Endothelial cell of umbilical vein (primary cell): ENCODE measurements at regions not wholly inside any gene's neighbourhood (a gene's known extent, or its start where the extent isn't known, plus 50 kb on each side); places are given as distances from the start of the nearest gene placed in this dataset.

ENCODE experiments used
- EZH2 ChIP-seq: IDR thresholded peaks from 2 replicates; pipeline ENCODE4 v1.6.1; 2012; ENCODE audit warnings: borderline replicate concordance, low read depth, mild to moderate bottlenecking, moderate library complexity, low read length, inconsistent platforms; ENCODE audit not compliant: severe bottlenecking
- FOS ChIP-seq: IDR thresholded peaks from 2 replicates; pipeline ENCODE4 v1.6.1; 2011; ENCODE audit warnings: mild to moderate bottlenecking, low read length, moderate library complexity, borderline replicate concordance; ENCODE audit not compliant: insufficient read depth
- GATA2 ChIP-seq: IDR thresholded peaks from 2 replicates; pipeline ENCODE4 v1.7.0; 2011; ENCODE audit warnings: low read depth, mild to moderate bottlenecking, moderate library complexity, mixed read lengths, low read length; ENCODE audit not compliant: insufficient read length, insufficient read depth
- JUN ChIP-seq: IDR thresholded peaks from 2 replicates; pipeline ENCODE4 v1.6.1; 2011; ENCODE audit warnings: borderline replicate concordance, low read depth; ENCODE audit not compliant: insufficient read length, insufficient read depth
- MYC ChIP-seq: IDR thresholded peaks from one replicate; pipeline ENCODE4 v1.6.1; 2011; ENCODE audit warnings: mild to moderate bottlenecking, low read depth, low read length
- POLR2A ChIP-seq: IDR thresholded peaks from 2 replicates; pipeline ENCODE4 v1.6.1; 2012; ENCODE audit warnings: low read depth, mild to moderate bottlenecking, control low read depth, low read length
- POLR2AphosphoS5 ChIP-seq: IDR thresholded peaks from 2 replicates; pipeline ENCODE4 v1.6.1; 2012; ENCODE audit warnings: low read depth, mild to moderate bottlenecking, control low read depth, low read length, moderate library complexity; ENCODE audit not compliant: insufficient read depth
- TF ChIP-seq, protein P1 (sequence below), 2 donors: IDR thresholded peaks; 1 replicate in 1 of 2; 2 replicates in 1 of 2; pipeline ENCODE4 v1.5.1; 2011; ENCODE audit warnings: low read length in 2 of 2, mild to moderate bottlenecking in 2 of 2, moderate library complexity in 2 of 2, control low read depth in 1 of 2, inconsistent platforms in 1 of 2, low read depth in 1 of 2; ENCODE audit not compliant: insufficient read depth in 1 of 2; ENCODE audit errors: extremely low read depth in 1 of 2
- TF ChIP-seq, protein P2 (sequence below): IDR thresholded peaks from 2 replicates; pipeline ENCODE4 v1.6.1; 2011; ENCODE audit not compliant: insufficient read depth, insufficient read length

DNA sequence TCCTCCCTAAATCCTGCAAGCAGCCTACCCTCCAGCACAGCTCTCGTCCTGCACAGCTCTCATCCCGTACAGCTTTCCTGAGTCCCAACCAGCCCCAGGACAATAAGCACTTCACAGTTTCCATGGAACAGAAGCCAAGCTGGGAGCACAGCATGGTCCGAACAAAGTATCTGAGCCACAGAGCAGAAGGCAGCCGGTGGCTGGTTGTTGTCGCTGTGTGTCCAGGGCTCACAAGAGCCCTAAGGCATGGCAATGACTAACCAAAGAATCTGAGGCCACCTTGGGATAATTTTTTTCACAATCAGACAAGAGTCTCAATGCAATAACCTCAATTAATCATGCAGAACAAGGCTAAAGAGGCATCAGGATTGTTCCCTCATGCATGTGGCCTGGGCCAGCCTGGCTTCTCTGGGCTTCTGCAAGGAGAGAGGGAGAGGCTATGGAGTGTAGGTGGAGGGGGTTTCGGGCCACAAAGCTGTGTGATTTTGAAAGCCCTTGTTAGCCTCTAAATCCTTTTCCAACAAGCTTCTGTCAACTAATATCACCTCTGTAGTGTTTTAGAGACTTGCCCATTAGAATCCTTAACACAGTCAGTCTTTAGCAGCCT, 323.4 kb downstream of the PIK3R1 start:
- TF ChIP-seq GATA2 (no peak), EZH2 (no peak), POLR2A (no peak), POLR2AphosphoS5 (no peak), FOS (no peak), JUN (no peak), MYC (no peak)
- TF ChIP-seq, protein P1, sequence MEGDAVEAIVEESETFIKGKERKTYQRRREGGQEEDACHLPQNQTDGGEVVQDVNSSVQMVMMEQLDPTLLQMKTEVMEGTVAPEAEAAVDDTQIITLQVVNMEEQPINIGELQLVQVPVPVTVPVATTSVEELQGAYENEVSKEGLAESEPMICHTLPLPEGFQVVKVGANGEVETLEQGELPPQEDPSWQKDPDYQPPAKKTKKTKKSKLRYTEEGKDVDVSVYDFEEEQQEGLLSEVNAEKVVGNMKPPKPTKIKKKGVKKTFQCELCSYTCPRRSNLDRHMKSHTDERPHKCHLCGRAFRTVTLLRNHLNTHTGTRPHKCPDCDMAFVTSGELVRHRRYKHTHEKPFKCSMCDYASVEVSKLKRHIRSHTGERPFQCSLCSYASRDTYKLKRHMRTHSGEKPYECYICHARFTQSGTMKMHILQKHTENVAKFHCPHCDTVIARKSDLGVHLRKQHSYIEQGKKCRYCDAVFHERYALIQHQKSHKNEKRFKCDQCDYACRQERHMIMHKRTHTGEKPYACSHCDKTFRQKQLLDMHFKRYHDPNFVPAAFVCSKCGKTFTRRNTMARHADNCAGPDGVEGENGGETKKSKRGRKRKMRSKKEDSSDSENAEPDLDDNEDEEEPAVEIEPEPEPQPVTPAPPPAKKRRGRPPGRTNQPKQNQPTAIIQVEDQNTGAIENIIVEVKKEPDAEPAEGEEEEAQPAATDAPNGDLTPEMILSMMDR (IDR thresholded peaks at IDR 0.05; ENCODE audit: extremely low read depth in 1 of 2, insufficient read depth in 1 of 2, low read depth in 1 of 2, low read length in 2 of 2): no peak
- TF ChIP-seq, protein P2, sequence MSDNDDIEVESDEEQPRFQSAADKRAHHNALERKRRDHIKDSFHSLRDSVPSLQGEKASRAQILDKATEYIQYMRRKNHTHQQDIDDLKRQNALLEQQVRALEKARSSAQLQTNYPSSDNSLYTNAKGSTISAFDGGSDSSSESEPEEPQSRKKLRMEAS: no peak
